ENCODE measurements at regions not wholly inside any gene's neighbourhood (a gene's known extent, or its start where the extent isn't known, plus 50 kb on each side); places are given as distances from the start of the nearest gene placed in this dataset.

- Mint-ChIP-seq H3K27me3 (ENCODE audit: low read depth) (no peaks in the 10 kb centered on the region), H3K4me1 (ENCODE audit: low read depth) (no peaks in the 10 kb centered on the region), H3K9me3 (no peaks in the 10 kb centered on the region)
Measured at GRCh38 chr5:32842813-32843530, 131.9 kb downstream of the NPR3 start.

GRCh38 chr5:32843531-32843895, 132.4 kb downstream of the NPR3 start:
- Mint-ChIP-seq H3K4me3 (no peak overlapping the region), H3K27me3 (ENCODE audit: low read depth) (no peaks in the 10 kb centered on the region), H3K9me3 (no peaks in the 10 kb centered on the region), H3K27ac (no peak overlapping the region), H3K4me1 (ENCODE audit: low read depth) (no peaks in the 10 kb centered on the region), H3K36me3 (ENCODE audit: low read depth) (no peaks in the 10 kb centered on the region)

More at GRCh38 chr5:32842813-32843530, 131.9 kb downstream of the NPR3 start:
- no peak overlapping the region for H3K4me3 Mint-ChIP-seq
- no peak overlapping the region for H3K27ac Mint-ChIP-seq
- no peaks in the 10 kb centered on the region for H3K36me3 Mint-ChIP-seq (ENCODE audit: low read depth)

- no peak overlapping the region for H3K4me3 Mint-ChIP-seq
- H3K27ac Mint-ChIP-seq, result no peak overlapping the region
- H3K36me3 Mint-ChIP-seq (ENCODE audit: low read depth), result no peaks in the 10 kb centered on the region
- no peaks in the 10 kb centered on the region for H3K9me3 Mint-ChIP-seq
- no peaks in the 10 kb centered on the region for H3K27me3 Mint-ChIP-seq (ENCODE audit: low read depth)
- no peaks in the 10 kb centered on the region for H3K4me1 Mint-ChIP-seq (ENCODE audit: low read depth)
Measured at GRCh38 chr5:32845171-32845570, 134.1 kb downstream of the NPR3 start.

- Mint-ChIP-seq H3K9me3 (no peaks in the 10 kb centered on the region), H3K27ac (no peak overlapping the region), H3K4me1 (ENCODE audit: low read depth) (no peaks in the 10 kb centered on the region), H3K36me3 (ENCODE audit: low read depth) (no peaks in the 10 kb centered on the region), H3K27me3 (ENCODE audit: low read depth) (no peaks in the 10 kb centered on the region), H3K4me3 (no peak overlapping the region)
Measured at GRCh38 chr5:32848120-32848519, 137.0 kb downstream of the NPR3 start.

- Mint-ChIP-seq H3K27me3 (ENCODE audit: low read depth) (no peaks in the 10 kb centered on the region), H3K9me3 (no peaks in the 10 kb centered on the region), H3K27ac (no peak overlapping the region), H3K36me3 (ENCODE audit: low read depth) (no peaks in the 10 kb centered on the region), H3K4me1 (ENCODE audit: low read depth) (no peaks in the 10 kb centered on the region), H3K4me3 (no peak overlapping the region)
Measured at GRCh38 chr5:32848681-32849080, 137.6 kb downstream of the NPR3 start.

GRCh38 chr5:32850817-32851496, 139.8 kb downstream of the NPR3 start:
- Mint-ChIP-seq H3K27me3 (ENCODE audit: low read depth) (no peaks in the 10 kb centered on the region), H3K36me3 (ENCODE audit: low read depth) (no peaks in the 10 kb centered on the region), H3K27ac (no peak overlapping the region), H3K9me3 (no peaks in the 10 kb centered on the region), H3K4me3 (no peak overlapping the region), H3K4me1 (ENCODE audit: low read depth) (no peaks in the 10 kb centered on the region)

GRCh38 chr5:32851559-32852173, 140.5 kb downstream of the NPR3 start:
- Mint-ChIP-seq H3K27me3 (ENCODE audit: low read depth) (no peaks in the 10 kb centered on the region), H3K4me3 (no peak overlapping the region), H3K4me1 (ENCODE audit: low read depth) (no peaks in the 10 kb centered on the region), H3K9me3 (no peaks in the 10 kb centered on the region), H3K27ac (no peak overlapping the region), H3K36me3 (ENCODE audit: low read depth) (no peaks in the 10 kb centered on the region)

GRCh38 chr5:32852535-32852934, 141.4 kb downstream of the NPR3 start:
- Mint-ChIP-seq H3K27me3 (ENCODE audit: low read depth) (no peaks in the 10 kb centered on the region), H3K4me3 (no peak overlapping the region), H3K27ac (no peak overlapping the region), H3K4me1 (ENCODE audit: low read depth) (no peaks in the 10 kb centered on the region), H3K36me3 (ENCODE audit: low read depth) (no peaks in the 10 kb centered on the region), H3K9me3 (peaks cover 3% of the 10 kb centered on the region)

- Mint-ChIP-seq H3K4me1 (ENCODE audit: low read depth) (no peaks in the 10 kb centered on the region), H3K9me3 (peaks cover 5% of the 10 kb centered on the region), H3K4me3 (no peak overlapping the region), H3K27ac (no peak overlapping the region), H3K36me3 (ENCODE audit: low read depth) (no peaks in the 10 kb centered on the region), H3K27me3 (ENCODE audit: low read depth) (no peaks in the 10 kb centered on the region)
Measured at GRCh38 chr5:32852976-32853375, 141.9 kb downstream of the NPR3 start.

GRCh38 chr5:32854473-32854872, 143.4 kb downstream of the NPR3 start:
- Mint-ChIP-seq H3K4me1 (ENCODE audit: low read depth) (no peaks in the 10 kb centered on the region), H3K9me3 (peaks cover 15% of the 10 kb centered on the region), H3K4me3 (no peak overlapping the region), H3K27ac (no peak overlapping the region), H3K27me3 (ENCODE audit: low read depth) (no peaks in the 10 kb centered on the region), H3K36me3 (ENCODE audit: low read depth) (no peaks in the 10 kb centered on the region)

- H3K9me3 Mint-ChIP-seq, result peaks cover 15% of the 10 kb centered on the region
- H3K27me3 Mint-ChIP-seq (ENCODE audit: low read depth), result no peaks in the 10 kb centered on the region
- no peak overlapping the region for H3K27ac Mint-ChIP-seq
- no peaks in the 10 kb centered on the region for H3K4me1 Mint-ChIP-seq (ENCODE audit: low read depth)
- no peak overlapping the region for H3K4me3 Mint-ChIP-seq
- no peaks in the 10 kb centered on the region for H3K36me3 Mint-ChIP-seq (ENCODE audit: low read depth)
Measured at GRCh38 chr5:32859211-32859641, 148.1 kb downstream of the NPR3 start.

GRCh38 chr5:32865475-32865874, 154.4 kb downstream of the NPR3 start:
- Mint-ChIP-seq H3K27me3 (ENCODE audit: low read depth) (no peaks in the 10 kb centered on the region), H3K9me3 (peaks cover 7% of the 10 kb centered on the region), H3K27ac (no peak overlapping the region), H3K4me1 (ENCODE audit: low read depth) (no peaks in the 10 kb centered on the region), H3K4me3 (no peak overlapping the region), H3K36me3 (ENCODE audit: low read depth) (no peaks in the 10 kb centered on the region)

GRCh38 chr5:32866138-32866537, 155.0 kb downstream of the NPR3 start:
- H3K9me3 Mint-ChIP-seq, result peaks cover 7% of the 10 kb centered on the region
- H3K27ac Mint-ChIP-seq, result no peak overlapping the region
- H3K27me3 Mint-ChIP-seq (ENCODE audit: low read depth), result no peaks in the 10 kb centered on the region
- no peaks in the 10 kb centered on the region for H3K4me1 Mint-ChIP-seq (ENCODE audit: low read depth)
- H3K36me3 Mint-ChIP-seq (ENCODE audit: low read depth), result no peaks in the 10 kb centered on the region
- H3K4me3 Mint-ChIP-seq, result no peak overlapping the region

GRCh38 chr5:32869216-32869615, 158.1 kb downstream of the NPR3 start:
- H3K9me3 Mint-ChIP-seq, result peaks cover 20% of the 10 kb centered on the region
- H3K36me3 Mint-ChIP-seq (ENCODE audit: low read depth), result no peaks in the 10 kb centered on the region
- H3K27ac Mint-ChIP-seq, result no peak overlapping the region
- H3K4me1 Mint-ChIP-seq (ENCODE audit: low read depth), result no peaks in the 10 kb centered on the region
- H3K4me3 Mint-ChIP-seq, result no peak overlapping the region
- no peaks in the 10 kb centered on the region for H3K27me3 Mint-ChIP-seq (ENCODE audit: low read depth)

GRCh38 chr5:32876791-32877190, 165.7 kb downstream of the NPR3 start:
- Mint-ChIP-seq H3K27ac (no peak overlapping the region), H3K27me3 (ENCODE audit: low read depth) (no peaks in the 10 kb centered on the region), H3K36me3 (ENCODE audit: low read depth) (no peaks in the 10 kb centered on the region), H3K9me3 (peaks cover 48% of the 10 kb centered on the region), H3K4me1 (ENCODE audit: low read depth) (no peaks in the 10 kb centered on the region), H3K4me3 (no peak overlapping the region)

Measured in T-helper 1 cell treated with Interleukin-12 subunit alpha and Interleukin-12 subunit beta and Interleukin-4 antibody, amounts not matched to agents 30 μg/mL and 1 μg/mL, for 36 hours (primary cell).